WTC11 (cell line): ENCODE measurements at regions not wholly inside any gene's neighbourhood (a gene's known extent, or its start where the extent isn't known, plus 50 kb on each side); places are given as distances from the start of the nearest gene placed in this dataset.

Experiments used
- ATF3 ChIP-seq: sonication (generic); formaldehyde crosslinking; conservative IDR thresholded peaks from 2 replicates; pipeline ENCODE4 v1.8.1; 2022; ENCODE audit warnings: mild to moderate bottlenecking, missing genetic modification reagents
- CTCF ChIP-seq: fragments of 200-600 bp; IDR thresholded peaks from 2 replicates; pipeline ENCODE4 v1.8.0; 2022; ENCODE audit warnings: antibody characterized with exemption
- USF2 ChIP-seq: sonication (generic); formaldehyde crosslinking; IDR thresholded peaks from 2 replicates; pipeline ENCODE4 v1.8.1; 2023; ENCODE audit warnings: mild to moderate bottlenecking, missing genetic modification reagents, moderate library complexity

- TF ChIP-seq USF2 = no peak
- no peak for TF ChIP-seq CTCF
- no peak for TF ChIP-seq ATF3 (CRISPR knock-in tag)
Measured at GRCh38 chr9:79779901-79780300, 208.1 kb downstream of the TLE4 start.
